ENCODE measurements at regions not wholly inside any gene's neighbourhood (a gene's known extent, or its start where the extent isn't known, plus 50 kb on each side); places are given as distances from the start of the nearest gene placed in this dataset.

DNA sequence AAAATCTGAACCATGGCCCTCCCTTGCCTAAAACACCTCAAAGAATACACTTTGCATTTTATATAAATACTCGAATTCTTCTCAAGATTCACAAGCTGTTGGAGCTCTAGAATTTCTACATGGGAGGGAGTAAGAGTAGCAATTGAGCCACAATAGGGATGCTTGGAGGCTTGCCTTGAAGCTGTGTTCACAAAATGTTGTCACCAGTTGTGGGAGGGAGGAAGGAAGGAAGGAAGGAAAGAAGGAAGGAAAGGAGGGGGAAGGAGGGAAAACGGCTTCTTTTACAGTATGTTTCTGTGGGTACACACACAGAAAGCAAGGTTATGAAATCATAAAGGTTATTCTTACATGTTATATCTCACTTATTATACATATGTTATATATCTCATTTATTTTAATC is 128.6 kb upstream of the PEG3 start:
- no peak overlapping the region for H2AFZ ChIP-seq
- H3K9me2 ChIP-seq (ENCODE audit: insufficient read depth): no peaks in the 10 kb centered on the region
- H3K27ac ChIP-seq: no peak overlapping the region
- no peak overlapping the region for H3K4me2 ChIP-seq (ENCODE audit: unreplicated experiment)
- no peaks in the 10 kb centered on the region for H4K20me1 ChIP-seq (ENCODE audit: insufficient read depth)
- in situ Hi-C loops (cut with MboI): no loop called here
- H3K9ac ChIP-seq: no peak overlapping the region
- 3 to 4% methylated on average over 2 of the region's 2 CpGs for WGBS, 2 experiments (ENCODE audit: low coverage in 1 of 2, low lambda C conversion rate in 2 of 2, missing lambda C conversion rate in 2 of 2)
- H3K79me2 ChIP-seq (ENCODE audit: insufficient read depth): no peaks in the 10 kb centered on the region
- H3K9me3 ChIP-seq (ENCODE audit: low read depth): no peaks in the 10 kb centered on the region
- TF ChIP-seq EZH2 (IDR thresholded peaks at IDR 0.05; ENCODE audit: insufficient read depth, poor library complexity, severe bottlenecking): no peak
- no peak for TF ChIP-seq EZH2phosphoT487 (IDR thresholded peaks at IDR 0.05; ENCODE audit: insufficient read depth, low read depth)
- no peak overlapping the region for H3K4me3 ChIP-seq
- H3K27me3 ChIP-seq (replicated peaks; ENCODE audit: insufficient read depth): no peaks in the 10 kb centered on the region
- no peaks in the 10 kb centered on the region for H3K36me3 ChIP-seq (ENCODE audit: low read depth)
- no peaks in the 10 kb centered on the region for H3K4me1 ChIP-seq (ENCODE audit: insufficient read depth)
- DNase-seq: no peak
- no peaks in the 10 kb centered on the region for H3F3A ChIP-seq (ENCODE audit: insufficient read depth)

DNA sequence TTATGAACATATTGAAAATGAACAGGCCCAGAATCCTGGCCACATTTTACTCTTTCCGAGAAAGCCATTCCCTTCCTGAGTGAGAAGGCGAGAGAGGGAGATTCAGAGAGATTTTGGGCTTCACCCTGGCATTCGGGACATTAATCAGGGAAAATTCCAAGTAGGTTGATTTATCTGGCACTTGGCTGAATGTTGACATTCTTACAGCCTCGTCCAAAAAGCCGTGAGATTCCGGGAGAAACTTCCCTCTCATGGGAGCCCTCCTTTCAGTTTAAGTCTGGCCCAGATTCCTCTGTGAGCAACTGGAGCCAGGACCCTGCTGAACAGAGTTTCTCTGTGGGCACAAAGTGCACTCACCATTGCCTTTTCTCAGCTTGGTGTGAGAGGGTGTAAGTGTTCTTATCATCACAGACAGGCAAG is 129.2 kb upstream of the PEG3 start:
- DNase-seq: no peak

DNA sequence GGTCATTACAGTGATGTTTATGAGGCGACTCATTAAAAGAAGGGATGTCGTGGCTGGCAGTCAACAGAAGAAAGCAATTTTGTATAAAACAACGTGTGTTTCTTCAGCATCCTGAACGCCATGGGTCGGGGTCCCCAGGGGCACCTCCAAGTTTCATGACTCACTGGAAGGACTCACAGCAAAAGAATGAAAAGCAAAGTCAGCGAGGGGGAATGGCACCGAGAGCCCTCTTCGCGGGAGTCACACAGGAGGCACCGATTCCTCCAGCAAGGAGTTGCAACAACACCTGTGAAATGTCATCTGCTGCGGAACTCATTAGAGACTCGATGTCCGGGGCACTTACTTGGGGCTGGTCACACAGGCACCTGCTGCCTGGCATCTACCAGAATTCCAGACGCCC is 130.7 kb upstream of the PEG3 start:
- Histone ChIP-seq H3K4me3 (no peak overlapping the region), H3K9ac (no peak overlapping the region), H3K27me3 (replicated peaks; ENCODE audit: insufficient read depth) (no peaks in the 10 kb centered on the region), H3K9me3 (ENCODE audit: low read depth) (no peaks in the 10 kb centered on the region), H3K36me3 (ENCODE audit: low read depth) (no peaks in the 10 kb centered on the region), H3F3A (ENCODE audit: insufficient read depth) (no peaks in the 10 kb centered on the region), H3K4me1 (ENCODE audit: insufficient read depth) (no peaks in the 10 kb centered on the region), H3K4me2 (ENCODE audit: unreplicated experiment) (no peak overlapping the region), H4K20me1 (ENCODE audit: insufficient read depth) (no peaks in the 10 kb centered on the region), H3K9me2 (ENCODE audit: insufficient read depth) (no peaks in the 10 kb centered on the region), H3K79me2 (ENCODE audit: insufficient read depth) (no peaks in the 10 kb centered on the region), H3K27ac (no peak overlapping the region), H2AFZ (no peak overlapping the region)
- TF ChIP-seq EZH2 (IDR thresholded peaks at IDR 0.05; ENCODE audit: insufficient read depth, poor library complexity, severe bottlenecking) (no peak), EZH2phosphoT487 (IDR thresholded peaks at IDR 0.05; ENCODE audit: insufficient read depth, low read depth) (no peak)
- in situ Hi-C loops (cut with MboI): no loop called here
- 14% methylated on average over 14 of the region's 14 CpGs for WGBS, 2 experiments (ENCODE audit: low coverage in 1 of 2, low lambda C conversion rate in 2 of 2, missing lambda C conversion rate in 2 of 2)
- DNase-seq: no peak

More for the DNA sequence above, 129.2 kb upstream of the PEG3 start:
- H3K36me3 ChIP-seq (ENCODE audit: low read depth): no peaks in the 10 kb centered on the region
- WGBS, 2 experiments (ENCODE audit: low coverage in 1 of 2, low lambda C conversion rate in 2 of 2, missing lambda C conversion rate in 2 of 2): 0 to 1% methylated on average over 6 of the region's 6 CpGs
- H3K27ac ChIP-seq: no peak overlapping the region
- no peaks in the 10 kb centered on the region for H3K4me1 ChIP-seq (ENCODE audit: insufficient read depth)
- H3K9ac ChIP-seq: no peak overlapping the region
- H3F3A ChIP-seq (ENCODE audit: insufficient read depth): no peaks in the 10 kb centered on the region
- no peaks in the 10 kb centered on the region for H3K27me3 ChIP-seq (replicated peaks; ENCODE audit: insufficient read depth)
- H3K9me2 ChIP-seq (ENCODE audit: insufficient read depth): no peaks in the 10 kb centered on the region
- H4K20me1 ChIP-seq (ENCODE audit: insufficient read depth): no peaks in the 10 kb centered on the region
- H3K9me3 ChIP-seq (ENCODE audit: low read depth): no peaks in the 10 kb centered on the region
- no peak overlapping the region for H3K4me2 ChIP-seq (ENCODE audit: unreplicated experiment)
- in situ Hi-C loops (cut with MboI): no loop called here
- TF ChIP-seq EZH2phosphoT487 (IDR thresholded peaks at IDR 0.05; ENCODE audit: insufficient read depth, low read depth) (no peak), EZH2 (IDR thresholded peaks at IDR 0.05; ENCODE audit: insufficient read depth, poor library complexity, severe bottlenecking) (no peak)
- no peak overlapping the region for H3K4me3 ChIP-seq
- H2AFZ ChIP-seq: no peak overlapping the region
- no peaks in the 10 kb centered on the region for H3K79me2 ChIP-seq (ENCODE audit: insufficient read depth)

DNA sequence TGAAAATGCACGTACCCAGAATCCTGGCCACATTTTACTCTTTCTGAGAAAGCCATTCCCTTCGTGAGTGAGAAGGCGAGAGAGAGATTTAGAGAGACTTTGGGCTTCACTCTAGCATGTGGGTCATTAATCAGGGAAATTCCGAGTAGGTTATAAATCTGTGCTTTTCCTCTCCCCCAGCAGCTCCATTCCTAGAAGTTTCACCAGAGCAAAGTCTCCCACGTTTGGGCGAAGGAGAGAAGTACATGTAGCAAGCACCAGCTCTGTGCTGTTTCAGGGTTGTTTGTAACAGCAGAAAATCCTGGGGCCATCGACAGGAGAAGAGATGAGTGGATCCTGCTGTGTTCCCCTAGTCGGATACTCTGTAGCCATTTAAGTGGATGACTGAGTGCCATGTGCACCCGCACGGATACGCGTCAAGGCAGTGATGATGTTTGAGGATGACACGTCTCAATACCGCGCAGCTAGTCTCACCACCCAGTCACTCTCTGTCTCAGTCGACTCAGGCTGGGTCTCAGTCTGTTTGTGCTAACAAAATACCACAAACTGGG is 131.8 kb upstream of the PEG3 start:
- Histone ChIP-seq H3K79me2 (ENCODE audit: insufficient read depth) (no peaks in the 10 kb centered on the region), H3K4me1 (ENCODE audit: insufficient read depth) (no peaks in the 10 kb centered on the region), H3K9me2 (ENCODE audit: insufficient read depth) (no peaks in the 10 kb centered on the region), H4K20me1 (ENCODE audit: insufficient read depth) (no peaks in the 10 kb centered on the region), H3K4me2 (ENCODE audit: unreplicated experiment) (no peak overlapping the region), H3K27me3 (replicated peaks; ENCODE audit: insufficient read depth) (no peaks in the 10 kb centered on the region), H2AFZ (no peak overlapping the region), H3F3A (ENCODE audit: insufficient read depth) (no peaks in the 10 kb centered on the region), H3K9ac (no peak overlapping the region), H3K27ac (no peak overlapping the region), H3K36me3 (ENCODE audit: low read depth) (no peaks in the 10 kb centered on the region), H3K4me3 (no peak overlapping the region), H3K9me3 (ENCODE audit: low read depth) (no peaks in the 10 kb centered on the region)
- WGBS, 2 experiments (ENCODE audit: low coverage in 1 of 2, low lambda C conversion rate in 2 of 2, missing lambda C conversion rate in 2 of 2): 21 to 25% methylated on average over 16 of the region's 16 CpGs
- in situ Hi-C loops (cut with MboI): no loop called here
- TF ChIP-seq EZH2 (IDR thresholded peaks at IDR 0.05; ENCODE audit: insufficient read depth, poor library complexity, severe bottlenecking) (no peak), EZH2phosphoT487 (IDR thresholded peaks at IDR 0.05; ENCODE audit: insufficient read depth, low read depth) (no peak)
- DNase-seq: no peak

All from GM23248 (cell line).